SK-N-SH (cell line): ENCODE measurements at regions not wholly inside any gene's neighbourhood (a gene's known extent, or its start where the extent isn't known, plus 50 kb on each side); places are given as distances from the start of the nearest gene placed in this dataset.
"Not testable (repeated sequence)": the region's sequence is repeated elsewhere in the genome, so short reads cannot be mapped to it uniquely, and the experiment has no call there.

ENCODE experiments used
- CTCF ChIA-PET: fragments of 300-600, 350-600 bp; formaldehyde crosslinking; extraction: SDS; loops from one replicate; lab custom pipeline; 2021; lab: Yijun Ruan, JAX
- POLR2A ChIA-PET: fragments of 350-600 bp; sonication (Branson Sonifier 250); formaldehyde crosslinking; extraction: SDS; loops from one replicate; lab custom pipeline; 2020; ENCODE audit warnings: antibody characterized with exemption, inconsistent platforms; lab: Yijun Ruan, JAX
- DNase-seq: peaks from one replicate; pipeline ENCODE4 v3.0.0; 2012
- H2AFZ ChIP-seq: fragments of 200-600 bp; sonication (generic); 2 replicates; pipeline ENCODE4 v1.8.1; 2016; ENCODE audit warnings: antibody characterized with exemption, mild to moderate bottlenecking, low read depth
- H3F3A ChIP-seq: fragments of 200-600 bp; sonication (generic); replicated peaks from 2 replicates; pipeline ENCODE3; 2016; ENCODE audit warnings: antibody characterized with exemption, mild to moderate bottlenecking; ENCODE audit not compliant: insufficient read depth
- H3K27ac ChIP-seq, 2 experiments: fragments of 200-500 bp in 1 of 2; fragments of 200-600 bp in 1 of 2; sonication (Bioruptor generic) in 1 of 2; sonication (generic), shearing (Covaris generic) in 1 of 2; 2 replicates each; pipeline versions ENCODE4 v1.5.1 to v1.6.1; 2014 to 2016; ENCODE audit warnings: low read depth in 2 of 2, inconsistent platforms in 1 of 2, low read length in 1 of 2, mild to moderate bottlenecking in 1 of 2, mixed read lengths in 1 of 2
- H3K27me3 ChIP-seq: fragments of 200-600 bp; sonication (generic), shearing (Covaris generic); 2 replicates; pipeline ENCODE4 v1.6.1; 2016; ENCODE audit warnings: mixed run types; ENCODE audit not compliant: insufficient read depth
- H3K36me3 ChIP-seq, 2 experiments: fragments of 200-500 bp in 1 of 2; fragments of 200-600 bp in 1 of 2; sonication (Bioruptor generic) in 1 of 2; sonication (generic) in 1 of 2; replicated peaks in 1 of 2; 2 replicates each; pipeline versions ENCODE3 to v1.5.1; 2014 to 2016; ENCODE audit warnings: low read length in 1 of 2, mild to moderate bottlenecking in 1 of 2; ENCODE audit not compliant: insufficient read depth in 2 of 2, control insufficient read depth in 1 of 2
- H3K4me1 ChIP-seq, 2 experiments: fragments of 200-500 bp in 1 of 2; fragments of 200-600 bp in 1 of 2; sonication (Bioruptor generic) in 1 of 2; sonication (generic), shearing (Covaris generic) in 1 of 2; 2 replicates each; pipeline versions ENCODE4 v1.5.1 to v1.6.1; 2014 to 2016; ENCODE audit warnings: low read depth in 1 of 2, low read length in 1 of 2, mixed run types in 1 of 2; ENCODE audit not compliant: insufficient read depth in 2 of 2, control insufficient read depth in 1 of 2
- H3K4me2 ChIP-seq: fragments of 200-600 bp; sonication (generic), shearing (Covaris generic); 2 replicates; pipeline ENCODE4 v1.6.1; 2017; ENCODE audit warnings: mixed run types
- H3K4me3 ChIP-seq, 2 experiments: fragments of 200-500 bp in 1 of 2; fragments of 200-600 bp in 1 of 2; sonication (Bioruptor generic) in 1 of 2; sonication (generic), shearing (Covaris generic) in 1 of 2; 2 replicates each; pipeline versions ENCODE4 v1.5.1 to v1.8.1; 2014 to 2016; ENCODE audit warnings: low read depth in 2 of 2, inconsistent platforms in 1 of 2, low read length in 1 of 2, mild to moderate bottlenecking in 1 of 2, mixed read lengths in 1 of 2, moderate library complexity in 1 of 2
- H3K79me2 ChIP-seq: fragments of 200-600 bp; sonication (generic); 2 replicates; pipeline ENCODE4 v1.8.1; 2017; ENCODE audit warnings: mild to moderate bottlenecking; ENCODE audit not compliant: insufficient read depth
- H3K9ac ChIP-seq: fragments of 200-600 bp; sonication (generic); 2 replicates; pipeline ENCODE4 v1.6.1; 2017; ENCODE audit warnings: mixed run types
- H3K9me2 ChIP-seq: fragments of 200-600 bp; sonication (generic); 2 replicates; pipeline ENCODE4 v1.6.1; 2017; ENCODE audit warnings: mixed run types
- H3K9me3 ChIP-seq: fragments of 200-600 bp; sonication (generic); 2 replicates; pipeline ENCODE4 v1.6.1; 2017; ENCODE audit warnings: mixed run types, mild to moderate bottlenecking, moderate library complexity
- H4K20me1 ChIP-seq: fragments of 200-600 bp; sonication (generic); 2 replicates; pipeline ENCODE4 v1.6.1; 2017; ENCODE audit warnings: mild to moderate bottlenecking, mixed run types; ENCODE audit not compliant: insufficient read depth
- CHD2 ChIP-seq: fragments of 150-350 bp; IDR thresholded peaks from 2 replicates; pipeline ENCODE4 v1.6.1; 2018; ENCODE audit warnings: low read length; ENCODE audit not compliant: partially characterized antibody
- ELF1 ChIP-seq: IDR thresholded peaks from 2 replicates; pipeline ENCODE4 v1.4.0; 2012
- GATA2 ChIP-seq: sonication (generic); formaldehyde crosslinking; IDR thresholded peaks from 2 replicates; pipeline ENCODE4 v1.5.0; 2020; ENCODE audit warnings: mild to moderate bottlenecking, missing genetic modification reagents
- IRF3 ChIP-seq: fragments of 150-350 bp; IDR thresholded peaks from 2 replicates; pipeline ENCODE4 v1.6.1; 2016; ENCODE audit warnings: mild to moderate bottlenecking, low read depth, low read length
- JUND ChIP-seq: IDR thresholded peaks from 2 replicates; pipeline ENCODE4 v1.4.0; 2012
- MXI1 ChIP-seq: IDR thresholded peaks from 2 replicates; pipeline ENCODE4 v1.6.1; 2012; ENCODE audit warnings: mild to moderate bottlenecking, low read depth, low read length, improper control_type of control experiment
- NRF1 ChIP-seq: IDR thresholded peaks from 2 replicates; pipeline ENCODE4 v1.6.1; 2012; ENCODE audit warnings: low read depth, mild to moderate bottlenecking, low read length
- POLR2AphosphoS5 ChIP-seq: IDR thresholded peaks from 2 replicates; pipeline ENCODE4 v1.6.1; 2012; ENCODE audit warnings: low read depth, low read length
- RCOR1 ChIP-seq: fragments of 150-350 bp; IDR thresholded peaks from 2 replicates; pipeline ENCODE4 v1.6.1; 2017; ENCODE audit warnings: antibody characterized with exemption, low read length
- SIN3A ChIP-seq: IDR thresholded peaks from 2 replicates; pipeline ENCODE4 v1.6.1; 2012; ENCODE audit warnings: low read depth, mild to moderate bottlenecking, low read length, moderate library complexity, borderline replicate concordance
- TAF1 ChIP-seq: IDR thresholded peaks from 2 replicates; pipeline ENCODE4 v1.6.1; 2012; ENCODE audit warnings: low read depth, mild to moderate bottlenecking, low read length, moderate library complexity, borderline replicate concordance
- TCF12 ChIP-seq: IDR thresholded peaks from 2 replicates; pipeline ENCODE4 v1.4.0; 2012
- TEAD4 ChIP-seq: IDR thresholded peaks from 2 replicates; pipeline ENCODE4 v1.4.0; 2012; ENCODE audit warnings: mild to moderate bottlenecking, borderline replicate concordance; ENCODE audit not compliant: insufficient read depth
- USF1 ChIP-seq: IDR thresholded peaks from 2 replicates; pipeline ENCODE4 v1.4.0; 2012; ENCODE audit warnings: low read depth, borderline replicate concordance
- USF2 ChIP-seq: fragments of 150-350 bp; IDR thresholded peaks from 2 replicates; pipeline ENCODE4 v1.6.1; 2017; ENCODE audit warnings: antibody characterized with exemption, low read length, low read depth, borderline replicate concordance
- YY1 ChIP-seq: IDR thresholded peaks from 2 replicates; pipeline ENCODE4 v1.4.0; 2012; ENCODE audit warnings: low read depth, mild to moderate bottlenecking
- WGBS: methylation state at CpG from one replicate; pipeline ENCODE4 v1.1.6; 2017; ENCODE audit warnings: low lambda C conversion rate; 5-methylcytosine and 5-hydroxymethylcytosine counted together

GRCh38 chr10:37053476-37053875, 71.9 kb upstream of the ANKRD30A start:
- H3K27ac ChIP-seq, result no peak overlapping the region
- 22% methylated on average over 3 of the region's 3 CpGs for WGBS
- POLR2A ChIA-PET, result no interaction called here

GRCh38 chr10:37049982-37050381, 75.4 kb upstream of the ANKRD30A start:
- H3F3A ChIP-seq, H3K4me3 ChIP-seq, H3K4me2 ChIP-seq, H3K9me2 ChIP-seq, H3K9me3 ChIP-seq, DNase-seq, H3K27ac ChIP-seq, H3K36me3 ChIP-seq, H3K9ac ChIP-seq, H3K4me1 ChIP-seq, H4K20me1 ChIP-seq, POLR2A ChIA-PET, CTCF ChIA-PET, H2AFZ ChIP-seq, H3K79me2 ChIP-seq, H3K27me3 ChIP-seq: not testable (repeated sequence)
- 16% methylated on average over 2 of the region's 5 CpGs for WGBS

More at GRCh38 chr10:37053476-37053875, 71.9 kb upstream of the ANKRD30A start:
- no peaks in the 10 kb centered on the region for H4K20me1 ChIP-seq
- H3K9me2 ChIP-seq, result no peaks in the 10 kb centered on the region
- H2AFZ ChIP-seq, result no peak overlapping the region
- no peak overlapping the region for H3K9ac ChIP-seq
- no peaks in the 10 kb centered on the region for H3F3A ChIP-seq
- H3K79me2 ChIP-seq, result no peaks in the 10 kb centered on the region
- H3K9me3 ChIP-seq, result no peaks in the 10 kb centered on the region
- no peaks in the 10 kb centered on the region for H3K4me1 ChIP-seq
- TF ChIP-seq TAF1, result no peak
- no peak for TF ChIP-seq TEAD4
- no peak for TF ChIP-seq NRF1
- no peak for TF ChIP-seq USF1
- TF ChIP-seq POLR2AphosphoS5, result no peak
- no peak for TF ChIP-seq CHD2
- TF ChIP-seq ELF1, result no peak
- TF ChIP-seq JUND, result no peak
- TF ChIP-seq TCF12, result no peak
- no peak for TF ChIP-seq RCOR1
- no peak for TF ChIP-seq IRF3
- no peak for TF ChIP-seq USF2
- TF ChIP-seq MXI1, result no peak
- no peak for TF ChIP-seq GATA2 (CRISPR knock-in tag)
- TF ChIP-seq SIN3A, result no peak
- TF ChIP-seq YY1, result no peak
- DNase-seq, result no peak
- H3K4me3 ChIP-seq, result no peak overlapping the region
- no peaks in the 10 kb centered on the region for H3K36me3 ChIP-seq
- CTCF ChIA-PET, result no interaction called here
- H3K4me2 ChIP-seq, result no peak overlapping the region
- H3K27me3 ChIP-seq, result no peaks in the 10 kb centered on the region

- H3K79me2 ChIP-seq, H3K9me2 ChIP-seq, H3K9me3 ChIP-seq, H4K20me1 ChIP-seq, H2AFZ ChIP-seq, H3K4me1 ChIP-seq, CTCF ChIA-PET, POLR2A ChIA-PET, H3K27me3 ChIP-seq, H3F3A ChIP-seq, H3K27ac ChIP-seq, H3K4me2 ChIP-seq, H3K9ac ChIP-seq, DNase-seq, H3K36me3 ChIP-seq, H3K4me3 ChIP-seq: not testable (repeated sequence)
- 61% methylated on average over 9 of the region's 10 CpGs for WGBS
Measured at GRCh38 chr10:37044319-37044718, 81.1 kb upstream of the ANKRD30A start.
